HG02610 (cell line): ENCODE measurements at regions not wholly inside any gene's neighbourhood (a gene's known extent, or its start where the extent isn't known, plus 50 kb on each side); places are given as distances from the start of the nearest gene placed in this dataset.

Experiments used
- ATAC-seq: cut with Tn5 transposase; IDR thresholded peaks from one replicate; pipeline ENCODE4 v1.9.1; 2021; ENCODE audit warnings: mild to moderate bottlenecking, moderate library complexity; ENCODE audit not compliant: unreplicated experiment

- ATAC-seq: no peak
Observed at GRCh38 chr14:66143387-66144112, 342.6 kb upstream of the CCDC196 start.

GRCh38 chr14:66152302-66152701 is 333.9 kb upstream of the CCDC196 start:
- no peak for ATAC-seq

- no peak for ATAC-seq
Observed at GRCh38 chr14:66152747-66153146, 333.4 kb upstream of the CCDC196 start.

- ATAC-seq: no peak
Observed at GRCh38 chr14:66163023-66163422, 323.1 kb upstream of the CCDC196 start.

- ATAC-seq: no peak
Observed at GRCh38 chr14:66165337-66165736, 320.8 kb upstream of the CCDC196 start.

GRCh38 chr14:66174453-66174891 is 311.7 kb upstream of the CCDC196 start:
- ATAC-seq: no peak

- no peak for ATAC-seq
Observed at GRCh38 chr14:66177935-66178334, 308.2 kb upstream of the CCDC196 start.

GRCh38 chr14:66196670-66197069 is 289.5 kb upstream of the CCDC196 start:
- ATAC-seq: no peak

- no peak for ATAC-seq
Observed at GRCh38 chr14:66197276-66197675, 288.9 kb upstream of the CCDC196 start.

- no peak for ATAC-seq
Observed at GRCh38 chr14:66206554-66206953, 279.6 kb upstream of the CCDC196 start.

GRCh38 chr14:66216763-66217162 is 269.4 kb upstream of the CCDC196 start:
- ATAC-seq: no peak

GRCh38 chr14:66219886-66220285 is 266.3 kb upstream of the CCDC196 start:
- ATAC-seq: no peak

GRCh38 chr14:66224492-66225178 is 261.5 kb upstream of the CCDC196 start:
- ATAC-seq: no peak

GRCh38 chr14:66225337-66225736 is 260.8 kb upstream of the CCDC196 start:
- no peak for ATAC-seq

GRCh38 chr14:66228267-66228970 is 257.8 kb upstream of the CCDC196 start:
- ATAC-seq: no peak

- ATAC-seq: no peak
Observed at GRCh38 chr14:66231820-66232219, 254.4 kb upstream of the CCDC196 start.

- no peak for ATAC-seq
Observed at GRCh38 chr14:66233591-66233990, 252.6 kb upstream of the CCDC196 start.

GRCh38 chr14:66234411-66234810 is 251.8 kb upstream of the CCDC196 start:
- ATAC-seq: no peak

- ATAC-seq: no peak
Observed at GRCh38 chr14:66237741-66238140, 248.4 kb upstream of the CCDC196 start.

GRCh38 chr14:66238969-66239368 is 247.2 kb upstream of the CCDC196 start:
- ATAC-seq: no peak

GRCh38 chr14:66239589-66239988 is 246.6 kb upstream of the CCDC196 start:
- ATAC-seq: no peak

GRCh38 chr14:66240105-66240504 is 246.1 kb upstream of the CCDC196 start:
- no peak for ATAC-seq
